Caco-2 (cell line): ENCODE measurements at regions not wholly inside any gene's neighbourhood (a gene's known extent, or its start where the extent isn't known, plus 50 kb on each side); places are given as distances from the start of the nearest gene placed in this dataset.

Experiments
- BruUV-seq: library from RNA; stranded (reverse); fragments of 400-500 nt; replicated peaks from 2 replicates; lab custom pipeline; 2021; lab: Mats Ljungman, UMichigan
- CTCF ChIA-PET: fragments of 300-600 bp; sonication (Branson Sonifier 250); formaldehyde crosslinking; loops from one replicate; lab custom pipeline; 2022; ENCODE audit warnings: antibody characterized with exemption; lab: Charles Lee
- POLR2A ChIA-PET: fragments of 300-600 bp; sonication (Branson Sonifier 250); formaldehyde crosslinking; loops from one replicate; lab custom pipeline; 2022; ENCODE audit warnings: antibody characterized with exemption; lab: Charles Lee
- DNase-seq, 2 experiments: peaks; one replicate each; pipeline versions ENCODE4 v3.0.0 to v3.0.0-alpha.2; 2020 to 2022
- H3K27me3 ChIP-seq: replicated peaks from 2 replicates; pipeline ENCODE4 v1.6.0; 2011; ENCODE audit warnings: low read length; ENCODE audit not compliant: control insufficient read depth, insufficient read depth
- H3K36me3 ChIP-seq: 2 replicates; pipeline ENCODE4 v1.5.1; 2011; ENCODE audit warnings: low read length; ENCODE audit not compliant: control insufficient read depth, insufficient read depth
- H3K4me1 ChIP-seq: fragments of 250-450 bp; sonication (Bioruptor Pico); 2 replicates; pipeline ENCODE4 v1.5.1; 2020; ENCODE audit warnings: mild to moderate bottlenecking
- H3K4me3 ChIP-seq: 2 replicates; pipeline ENCODE4 v1.5.1; 2011; ENCODE audit warnings: low read depth, mild to moderate bottlenecking, control low read depth, low read length
- H3K9me3 ChIP-seq: fragments of 250-450 bp; sonication (Bioruptor Pico); 2 replicates; pipeline ENCODE4 v1.5.1; 2020; ENCODE audit warnings: mild to moderate bottlenecking, moderate library complexity
- H3K27ac Mint-ChIP-seq: one replicate; pipeline ENCODE4 v1.8.0; 2022; ENCODE audit warnings: mixed read lengths; ENCODE audit not compliant: unreplicated experiment
- H3K27me3 Mint-ChIP-seq: one replicate; pipeline ENCODE4 v1.8.0; 2022; ENCODE audit warnings: mixed read lengths; ENCODE audit not compliant: insufficient read depth, unreplicated experiment
- H3K36me3 Mint-ChIP-seq: one replicate; pipeline ENCODE4 v1.8.0; 2022; ENCODE audit warnings: mild to moderate bottlenecking, mixed read lengths; ENCODE audit not compliant: insufficient read depth, unreplicated experiment
- H3K4me1 Mint-ChIP-seq: one replicate; pipeline ENCODE4 v1.8.0; 2022; ENCODE audit warnings: low read depth, mixed read lengths; ENCODE audit not compliant: unreplicated experiment
- H3K4me3 Mint-ChIP-seq: one replicate; pipeline ENCODE4 v1.8.0; 2022; ENCODE audit warnings: mild to moderate bottlenecking, moderate library complexity, mixed read lengths; ENCODE audit not compliant: unreplicated experiment
- H3K9me3 Mint-ChIP-seq: one replicate; pipeline ENCODE4 v1.8.0; 2022; ENCODE audit warnings: mixed read lengths; ENCODE audit not compliant: unreplicated experiment
- intact Hi-C: fragments of 100-400 bp; cut with micrococcal nuclease; formaldehyde crosslinking; loops from one replicate; pipeline ENCODE4 v1.10.0; 2022; ENCODE audit not compliant: unreplicated experiment
- TF ChIP-seq, protein P1 (sequence below), 2 experiments: fragments of 200-600 bp in 1 of 2; IDR thresholded peaks; 1 replicate in 1 of 2; 2 replicates in 1 of 2; pipeline versions ENCODE4 v1.5.1 to v1.8.0; 2011 to 2022; ENCODE audit warnings: antibody characterized with exemption in 1 of 2, control low read depth in 1 of 2, inconsistent platforms in 1 of 2, low read depth in 1 of 2, low read length in 1 of 2, mild to moderate bottlenecking in 1 of 2, moderate library complexity in 1 of 2; ENCODE audit not compliant: insufficient read depth in 1 of 2, severe bottlenecking in 1 of 2, unreplicated experiment in 1 of 2

DNA sequence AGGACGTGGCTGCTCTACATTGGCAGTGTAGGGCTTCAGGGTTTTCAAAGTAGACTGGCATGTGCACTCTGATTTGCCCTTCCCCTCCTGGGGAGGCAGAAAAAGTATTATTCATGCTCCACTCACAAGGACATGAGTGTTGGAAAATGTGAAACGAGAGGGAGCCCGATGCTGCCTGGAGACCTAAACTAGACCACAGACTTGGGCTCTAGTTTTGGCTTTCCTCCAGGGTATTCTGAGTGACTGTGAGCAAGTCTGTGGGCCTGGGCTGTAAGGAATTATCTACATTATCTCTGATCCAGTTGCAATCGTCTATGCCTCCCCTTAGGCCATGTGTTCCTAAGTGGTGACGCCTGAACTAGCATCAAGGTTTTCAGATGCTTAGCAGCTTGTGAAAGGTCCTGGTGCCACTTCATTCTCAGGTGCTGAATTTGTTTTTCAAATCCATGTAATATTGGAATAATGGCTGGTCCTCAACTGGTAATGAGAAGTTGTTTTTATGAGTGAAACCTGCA lies 55.0 kb downstream of the MRPL57 start:
- DNase-seq, result no peak
- Histone ChIP-seq H3K4me3 (no peak overlapping the region), H3K36me3 (no peaks in the 10 kb centered on the region), H3K4me1 (no peaks in the 10 kb centered on the region), H3K27me3 (no peaks in the 10 kb centered on the region), H3K9me3 (no peaks in the 10 kb centered on the region)
- Mint-ChIP-seq H3K27ac (no peak overlapping the region), H3K36me3 (no peaks in the 10 kb centered on the region), H3K4me3 (no peak overlapping the region), H3K4me1 (no peaks in the 10 kb centered on the region), H3K9me3 (no peaks in the 10 kb centered on the region), H3K27me3 (peaks cover 3% of the 10 kb centered on the region)
- ChIA-PET POLR2A (no interaction called here), CTCF (no interaction called here)
- intact Hi-C loops, result no loop called here
- no TSS peak for BruUV-seq
- TF ChIP-seq, protein P1, sequence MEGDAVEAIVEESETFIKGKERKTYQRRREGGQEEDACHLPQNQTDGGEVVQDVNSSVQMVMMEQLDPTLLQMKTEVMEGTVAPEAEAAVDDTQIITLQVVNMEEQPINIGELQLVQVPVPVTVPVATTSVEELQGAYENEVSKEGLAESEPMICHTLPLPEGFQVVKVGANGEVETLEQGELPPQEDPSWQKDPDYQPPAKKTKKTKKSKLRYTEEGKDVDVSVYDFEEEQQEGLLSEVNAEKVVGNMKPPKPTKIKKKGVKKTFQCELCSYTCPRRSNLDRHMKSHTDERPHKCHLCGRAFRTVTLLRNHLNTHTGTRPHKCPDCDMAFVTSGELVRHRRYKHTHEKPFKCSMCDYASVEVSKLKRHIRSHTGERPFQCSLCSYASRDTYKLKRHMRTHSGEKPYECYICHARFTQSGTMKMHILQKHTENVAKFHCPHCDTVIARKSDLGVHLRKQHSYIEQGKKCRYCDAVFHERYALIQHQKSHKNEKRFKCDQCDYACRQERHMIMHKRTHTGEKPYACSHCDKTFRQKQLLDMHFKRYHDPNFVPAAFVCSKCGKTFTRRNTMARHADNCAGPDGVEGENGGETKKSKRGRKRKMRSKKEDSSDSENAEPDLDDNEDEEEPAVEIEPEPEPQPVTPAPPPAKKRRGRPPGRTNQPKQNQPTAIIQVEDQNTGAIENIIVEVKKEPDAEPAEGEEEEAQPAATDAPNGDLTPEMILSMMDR (IDR thresholded peaks at IDR 0.05; ENCODE audit: insufficient read depth in 1 of 2, low read depth in 1 of 2, low read length in 1 of 2, severe bottlenecking in 1 of 2, unreplicated experiment in 1 of 2), result no peak

DNA sequence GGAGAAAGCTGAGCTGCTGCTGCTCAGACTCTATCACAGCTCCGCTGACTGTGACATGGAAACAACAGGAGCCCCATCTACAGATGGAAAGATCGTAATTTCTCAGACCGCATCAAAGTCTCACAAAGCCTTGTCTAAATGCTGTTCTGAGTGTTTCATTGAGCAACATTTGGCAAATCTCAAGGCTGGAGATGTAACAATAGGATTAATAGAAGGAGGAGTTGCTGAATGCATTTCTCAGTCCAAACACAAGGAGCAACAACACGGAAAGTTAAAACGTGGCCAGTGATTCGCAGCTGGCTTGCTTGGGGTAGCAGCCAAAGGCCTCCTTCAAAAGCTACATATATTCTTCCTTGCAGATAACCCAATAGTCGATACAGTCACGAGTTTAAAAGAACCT lies 55.7 kb downstream of the MRPL57 start:
- no peaks in the 10 kb centered on the region for H3K36me3 Mint-ChIP-seq
- DNase-seq, result no peak
- POLR2A ChIA-PET, result no interaction called here
- Histone ChIP-seq H3K36me3 (no peaks in the 10 kb centered on the region), H3K4me3 (no peak overlapping the region), H3K4me1 (no peaks in the 10 kb centered on the region), H3K9me3 (no peaks in the 10 kb centered on the region), H3K27me3 (no peaks in the 10 kb centered on the region)
- H3K9me3 Mint-ChIP-seq, result no peaks in the 10 kb centered on the region
- H3K4me3 Mint-ChIP-seq, result no peak overlapping the region
- no peak overlapping the region for H3K27ac Mint-ChIP-seq
- CTCF ChIA-PET, result no interaction called here
- TF ChIP-seq, protein P1 (IDR thresholded peaks at IDR 0.05; ENCODE audit: insufficient read depth in 1 of 2, low read depth in 1 of 2, low read length in 1 of 2, severe bottlenecking in 1 of 2, unreplicated experiment in 1 of 2), result no peak
- no peaks in the 10 kb centered on the region for H3K4me1 Mint-ChIP-seq
- BruUV-seq, result no TSS peak
- peaks cover 3% of the 10 kb centered on the region for H3K27me3 Mint-ChIP-seq
- intact Hi-C loops, result no loop called here

DNA sequence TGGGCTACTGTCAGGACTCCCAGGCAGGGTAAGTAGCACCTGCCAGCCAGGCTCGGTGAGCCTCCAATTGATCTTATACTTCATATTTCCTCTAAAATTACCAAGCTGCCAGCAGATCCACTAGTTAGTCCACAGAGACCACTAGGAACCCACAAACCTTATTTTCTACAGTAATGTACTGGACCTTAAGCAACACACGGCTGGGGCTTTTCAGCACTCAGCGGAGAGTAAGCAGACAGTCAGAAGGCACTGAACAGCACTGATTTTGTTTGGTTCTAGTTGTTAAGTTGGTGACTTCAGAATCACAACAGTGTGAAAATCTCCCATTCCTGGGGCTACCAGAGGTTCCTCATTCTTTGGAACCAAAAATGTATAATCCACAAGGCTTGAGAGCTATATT lies 56.1 kb downstream of the MRPL57 start:
- H3K4me3 Mint-ChIP-seq, result no peak overlapping the region
- Histone ChIP-seq H3K4me3 (no peak overlapping the region), H3K4me1 (no peaks in the 10 kb centered on the region), H3K9me3 (no peaks in the 10 kb centered on the region), H3K36me3 (no peaks in the 10 kb centered on the region), H3K27me3 (no peaks in the 10 kb centered on the region)
- TF ChIP-seq, protein P1 (IDR thresholded peaks at IDR 0.05; ENCODE audit: insufficient read depth in 1 of 2, low read depth in 1 of 2, low read length in 1 of 2, severe bottlenecking in 1 of 2, unreplicated experiment in 1 of 2), result no peak
- intact Hi-C loops, result no loop called here
- no peak for DNase-seq
- peaks cover 3% of the 10 kb centered on the region for H3K27me3 Mint-ChIP-seq
- H3K36me3 Mint-ChIP-seq, result no peaks in the 10 kb centered on the region
- no peaks in the 10 kb centered on the region for H3K9me3 Mint-ChIP-seq
- ChIA-PET CTCF (no interaction called here), POLR2A (no interaction called here)
- no peaks in the 10 kb centered on the region for H3K4me1 Mint-ChIP-seq
- no peak overlapping the region for H3K27ac Mint-ChIP-seq
- BruUV-seq, result no TSS peak
